NCI-H2227 treated with DMSO at 0.1 percent for 48 hours (cell line): ENCODE measurements at regions not wholly inside any gene's neighbourhood (a gene's known extent, or its start where the extent isn't known, plus 50 kb on each side); places are given as distances from the start of the nearest gene placed in this dataset.

Source experiments
- DNase-seq: peaks from one replicate; lab custom pipeline; 2025; lab: John Stamatoyannopoulos, UW

GRCh38 chr4:123990310-123990870, 593.8 kb downstream of the SPRY1 start:
- DNase-seq = no peak

- DNase-seq = no peak
Measured at GRCh38 chr4:123994917-123995316, 598.3 kb downstream of the SPRY1 start.

- no peak for DNase-seq
Measured at GRCh38 chr4:123995936-123996335, 599.3 kb downstream of the SPRY1 start.

- DNase-seq = no peak
Measured at GRCh38 chr4:123996718-123997510, 600.3 kb downstream of the SPRY1 start.

GRCh38 chr4:123997776-123998449, 601.3 kb downstream of the SPRY1 start:
- DNase-seq = no peak

GRCh38 chr4:124000233-124000632, 603.6 kb downstream of the SPRY1 start:
- DNase-seq = no peak

GRCh38 chr4:124015766-124016165, 619.2 kb downstream of the SPRY1 start:
- no peak for DNase-seq

GRCh38 chr4:124017185-124017785, 620.7 kb downstream of the SPRY1 start:
- DNase-seq = no peak

GRCh38 chr4:124018383-124019317, 622.1 kb downstream of the SPRY1 start:
- no peak for DNase-seq

GRCh38 chr4:124019749-124020549, 623.4 kb downstream of the SPRY1 start:
- no peak for DNase-seq

- no peak for DNase-seq
Measured at GRCh38 chr4:124025000-124025399, 628.4 kb downstream of the SPRY1 start.

GRCh38 chr4:124025428-124025827, 628.8 kb downstream of the SPRY1 start:
- no peak for DNase-seq

GRCh38 chr4:124028182-124028581, 631.6 kb downstream of the SPRY1 start:
- no peak for DNase-seq

GRCh38 chr4:124030147-124030546, 633.6 kb downstream of the SPRY1 start:
- DNase-seq = no peak

- no peak for DNase-seq
Measured at GRCh38 chr4:124032035-124032434, 635.4 kb downstream of the SPRY1 start.

GRCh38 chr4:124035364-124036041, 638.9 kb downstream of the SPRY1 start:
- no peak for DNase-seq

GRCh38 chr4:124037236-124037635, 640.6 kb downstream of the SPRY1 start:
- DNase-seq = no peak

GRCh38 chr4:124044330-124044729, 647.7 kb downstream of the SPRY1 start:
- DNase-seq = no peak

GRCh38 chr4:124044867-124045266, 648.3 kb downstream of the SPRY1 start:
- no peak for DNase-seq

GRCh38 chr4:124046190-124046589, 649.6 kb downstream of the SPRY1 start:
- DNase-seq = no peak
